Gastroesophageal sphincter (tissue), 4 donors: ENCODE measurements at regions not wholly inside any gene's neighbourhood (a gene's known extent, or its start where the extent isn't known, plus 50 kb on each side); places are given as distances from the start of the nearest gene placed in this dataset.

Experiments used
- ATAC-seq: fragments of 150-250 bp; one replicate; pipeline ENCODE4 v1.9.1; 2016; ENCODE audit warnings: mild to moderate bottlenecking, moderate library complexity
- H3K27ac ChIP-seq, 4 donors: fragments of 200-600 bp; sonication (generic) in 3 of 4; 1 replicate in 3 of 4; 2 replicates in 1 of 4; pipeline ENCODE4 v1.5.1; 2016 to 2019
- H3K27me3 ChIP-seq: fragments of 200-600 bp; sonication (generic); one replicate; pipeline ENCODE4 v1.5.1; 2019
- H3K36me3 ChIP-seq, 2 donors: fragments of 200-600 bp; sonication (generic); one replicate each; pipeline ENCODE4 v1.5.1; 2019; ENCODE audit warnings: control low read depth in 1 of 2
- H3K4me1 ChIP-seq, 3 donors: fragments of 200-600 bp; sonication (generic); 1 replicate in 2 of 3; 2 replicates in 1 of 3; pipeline ENCODE4 v1.5.1; 2016 to 2019; ENCODE audit warnings: control low read depth in 2 of 3
- H3K4me3 ChIP-seq, 2 donors: fragments of 200-600 bp; sonication (generic); one replicate each; pipeline ENCODE4 v1.5.1; 2019; ENCODE audit warnings: mild to moderate bottlenecking in 1 of 2, moderate library complexity in 1 of 2
- H3K9me3 ChIP-seq, 3 donors: fragments of 200-600 bp; sonication (generic); one replicate each; pipeline ENCODE4 v1.5.1; 2017 to 2019; ENCODE audit warnings: control low read depth in 2 of 3
- CTCF ChIP-seq, 4 experiments: fragments of 200-600 bp in 2 of 4; fragments of 450-650 bp in 2 of 4; sonication (generic) in 1 of 4; IDR thresholded peaks; one replicate each; pipeline ENCODE4 v1.5.1; 2017 to 2019; ENCODE audit warnings: antibody characterized with exemption in 4 of 4, mild to moderate bottlenecking in 2 of 4, moderate library complexity in 2 of 4
- EP300 ChIP-seq: sonication (generic); formaldehyde crosslinking; IDR thresholded peaks from one replicate; pipeline ENCODE4 v1.6.1; 2017; ENCODE audit warnings: antibody characterized with exemption, mild to moderate bottlenecking
- POLR2A ChIP-seq, 2 donors: fragments of 450-650 bp; IDR thresholded peaks; one replicate each; pipeline ENCODE4 v1.6.1; 2017; ENCODE audit warnings: antibody characterized with exemption in 2 of 2, mild to moderate bottlenecking in 2 of 2, moderate library complexity in 1 of 2
- POLR2AphosphoS5 ChIP-seq: sonication (generic); formaldehyde crosslinking; IDR thresholded peaks from one replicate; pipeline ENCODE4 v1.6.1; 2017; ENCODE audit warnings: antibody characterized with exemption
- WGBS, 2 donors: methylation state at CpG; one replicate each; pipeline ENCODE4 v1.1.5; 2018; ENCODE audit warnings: low coverage in 1 of 2; 5-methylcytosine and 5-hydroxymethylcytosine counted together

GRCh38 chr3:182544542-182544941 is 248.8 kb upstream of the ATP11B start:
- TF ChIP-seq EP300 (no peak), CTCF (IDR thresholded peaks at IDR 0.05) (no peak), POLR2AphosphoS5 (no peak), POLR2A (IDR thresholded peaks at IDR 0.05) (no peak)
- Histone ChIP-seq H3K4me1 (no peaks in the 10 kb centered on the region), H3K27me3 (no peaks in the 10 kb centered on the region), H3K4me3 (no peak overlapping the region), H3K36me3 (no peaks in the 10 kb centered on the region), H3K27ac (no peak overlapping the region), H3K9me3 (no peaks in the 10 kb centered on the region)
- ATAC-seq = no peak
- 64 to 81% methylated on average over 3 to 5 of the region's 5 CpGs for WGBS, 2 donors

GRCh38 chr3:182562274-182562673 is 231.0 kb upstream of the ATP11B start:
- no peaks in the 10 kb centered on the region for H3K36me3 ChIP-seq
- H3K4me3 ChIP-seq = no peak overlapping the region
- TF ChIP-seq EP300 (no peak), CTCF (IDR thresholded peaks at IDR 0.05) (no peak), POLR2AphosphoS5 (no peak), POLR2A (IDR thresholded peaks at IDR 0.05) (no peak)
- peaks cover 0 to 19% (median 0%) of the 10 kb centered on the region in 3 donors for H3K9me3 ChIP-seq
- H3K27ac ChIP-seq = no peak overlapping the region
- ATAC-seq = no peak
- no peaks in the 10 kb centered on the region for H3K4me1 ChIP-seq
- 59 to 100% methylated on average over 1 to 2 of the region's 2 CpGs for WGBS, 2 donors
- H3K27me3 ChIP-seq = no peaks in the 10 kb centered on the region

- Histone ChIP-seq H3K36me3 (no peaks in the 10 kb centered on the region), H3K27ac (no peak overlapping the region), H3K4me1 (peaks cover 0 to 14% (median 3%) of the 10 kb centered on the region in 3 donors), H3K27me3 (no peaks in the 10 kb centered on the region), H3K9me3 (no peaks in the 10 kb centered on the region), H3K4me3 (no peak overlapping the region)
- TF ChIP-seq POLR2AphosphoS5 (no peak), CTCF (IDR thresholded peaks at IDR 0.05) (no peak), EP300 (no peak), POLR2A (IDR thresholded peaks at IDR 0.05) (no peak)
- ATAC-seq = no peak
- 73% methylated on average over 4 to 6 of the region's 6 CpGs for WGBS, 2 donors
These were observed 227.1 kb upstream of the ATP11B start for GRCh38 chr3:182565916-182566796.

GRCh38 chr3:182567700-182568099 is 225.6 kb upstream of the ATP11B start:
- H3K27me3 ChIP-seq = no peaks in the 10 kb centered on the region
- H3K27ac ChIP-seq = no peak overlapping the region
- no peak for TF ChIP-seq POLR2A (IDR thresholded peaks at IDR 0.05)
- TF ChIP-seq EP300 = no peak
- no peak for TF ChIP-seq CTCF (IDR thresholded peaks at IDR 0.05)
- TF ChIP-seq POLR2AphosphoS5 = no peak
- H3K36me3 ChIP-seq = no peaks in the 10 kb centered on the region
- H3K9me3 ChIP-seq = no peaks in the 10 kb centered on the region
- no peak for ATAC-seq
- WGBS, 2 donors = 33% methylated on average over 1 of the region's 1 CpG
- peaks cover 0 to 14% (median 3%) of the 10 kb centered on the region in 3 donors for H3K4me1 ChIP-seq
- H3K4me3 ChIP-seq = no peak overlapping the region

- 50 to 70% methylated on average over 3 of the region's 3 CpGs for WGBS, 2 donors
- no peaks in the 10 kb centered on the region for H3K9me3 ChIP-seq
- H3K27ac ChIP-seq = no peak overlapping the region
- H3K4me1 ChIP-seq = peaks cover 0 to 14% (median 3%) of the 10 kb centered on the region in 3 donors
- H3K27me3 ChIP-seq = no peaks in the 10 kb centered on the region
- no peak overlapping the region for H3K4me3 ChIP-seq
- H3K36me3 ChIP-seq = no peaks in the 10 kb centered on the region
- ATAC-seq = no peak
- TF ChIP-seq POLR2AphosphoS5 = no peak
- no peak for TF ChIP-seq EP300
- no peak for TF ChIP-seq CTCF (IDR thresholded peaks at IDR 0.05)
- no peak for TF ChIP-seq POLR2A (IDR thresholded peaks at IDR 0.05)
These were observed 225.0 kb upstream of the ATP11B start for GRCh38 chr3:182568261-182568660.
